Right lobe of liver (tissue), 6 donors: ENCODE measurements at regions not wholly inside any gene's neighbourhood (a gene's known extent, or its start where the extent isn't known, plus 50 kb on each side); places are given as distances from the start of the nearest gene placed in this dataset.

Source experiments
- ATAC-seq, 4 donors: fragments of 200-7000 bp; cut with Tn5 transposase; one replicate each; pipeline ENCODE4 v1.9.1; 2020; ENCODE audit warnings: mild to moderate bottlenecking in 4 of 4, moderate library complexity in 4 of 4
- DNase-seq, 3 donors: peaks; one replicate each; pipeline ENCODE4 v3.0.0-alpha.2; 2020
- H3K27ac ChIP-seq, 3 donors: fragments of 200-600 bp; one replicate each; pipeline ENCODE4 v1.8.0; 2022
- H3K27me3 ChIP-seq, 2 donors: fragments of 200-600 bp; one replicate each; pipeline ENCODE4 v1.8.0; 2022
- H3K36me3 ChIP-seq, 4 donors: fragments of 200-600 bp; sonication (generic) in 1 of 4; one replicate each; pipeline versions ENCODE4 v1.5.1 to v1.8.0; 2017 to 2022; ENCODE audit warnings: control low read depth in 1 of 4
- H3K4me1 ChIP-seq, 4 donors: fragments of 200-600 bp; sonication (generic) in 1 of 4; one replicate each; pipeline versions ENCODE4 v1.5.1 to v1.8.0; 2017 to 2022; ENCODE audit warnings: control low read depth in 1 of 4
- H3K4me3 ChIP-seq, 3 donors: fragments of 200-600 bp; one replicate each; pipeline ENCODE4 v1.8.0; 2022
- H3K9me3 ChIP-seq, 4 donors: fragments of 200-600 bp; sonication (generic) in 1 of 4; one replicate each; pipeline versions ENCODE4 v1.5.1 to v1.8.0; 2017 to 2022; ENCODE audit warnings: control low read depth in 1 of 4
- CTCF ChIP-seq, 4 donors: fragments of 200-600 bp in 3 of 4; fragments of 450-650 bp in 1 of 4; IDR thresholded peaks; one replicate each; pipeline versions ENCODE4 v1.5.1 to v1.8.0; 2016 to 2022; ENCODE audit warnings: antibody characterized with exemption in 4 of 4, mild to moderate bottlenecking in 2 of 4
- POLR2A ChIP-seq: fragments of 450-650 bp; IDR thresholded peaks from one replicate; pipeline ENCODE4 v1.6.1; 2017; ENCODE audit warnings: antibody characterized with exemption, mild to moderate bottlenecking
- WGBS: methylation state at CpG from one replicate; pipeline ENCODE4 v1.1.6; 2018; ENCODE audit warnings: low coverage, low lambda C conversion rate; ENCODE audit not compliant: insufficient coverage; ENCODE audit errors: missing lambda C conversion rate; 5-methylcytosine and 5-hydroxymethylcytosine counted together
- intact Hi-C, 2 donors: fragments of 100-400 bp; cut with DNase I; formaldehyde crosslinking; loops; one replicate each; pipeline versions ENCODE4 v1.11.2 to v1.14.1; 2022
- donor health status: DM: no; HTN: yes; CAD: no.
- donor health status: DM: no; HTN: no; CAD: no.
- donor health status: DM: no; HTN: no; CAD: no.
- donor health status: DM: no; HTN: yes; CAD: no.
- donor health status: DM: no; HTN: yes; CAD: no.

- WGBS, result 69% methylated on average over 4 of the region's 4 CpGs
- DNase-seq (no peak), ATAC-seq (no peak)
- Histone ChIP-seq H3K4me1 (no peaks in the 10 kb centered on the region), H3K4me3 (no peak overlapping the region), H3K27ac (no peak overlapping the region), H3K27me3 (no peaks in the 10 kb centered on the region), H3K36me3 (no peaks in the 10 kb centered on the region), H3K9me3 (no peaks in the 10 kb centered on the region)
- TF ChIP-seq CTCF (IDR thresholded peaks at IDR 0.05) (no peak), POLR2A (no peak)
- intact Hi-C loops, result no loop called here
Observed at GRCh38 chr9:8186560-8186959, 387.0 kb upstream of the DMAC1 start.

DNA sequence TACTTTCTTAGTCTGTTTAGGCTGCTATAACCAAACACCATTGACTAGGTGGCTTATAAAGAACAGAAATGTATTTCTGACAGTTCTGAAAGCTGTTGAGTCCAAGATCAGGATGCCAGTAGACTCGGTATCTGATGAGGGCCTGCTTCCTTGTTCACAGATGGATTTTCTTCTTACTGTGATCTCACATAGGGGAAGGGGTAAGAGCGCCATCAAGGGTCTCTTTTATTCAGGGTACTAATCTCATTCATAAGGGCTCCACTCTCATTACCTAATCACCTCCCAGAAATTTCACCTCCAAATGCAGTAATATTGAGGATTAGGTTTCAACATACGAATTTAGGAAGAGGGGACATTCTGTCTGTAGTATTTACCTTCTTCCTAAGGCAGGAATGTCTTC, 384.0 kb upstream of the DMAC1 start:
- WGBS, result 54% methylated on average over 3 of the region's 3 CpGs
- H3K27me3 ChIP-seq, result no peaks in the 10 kb centered on the region
- ATAC-seq (no peak), DNase-seq (no peak)
- no peak overlapping the region for H3K4me3 ChIP-seq
- H3K27ac ChIP-seq, result no peak overlapping the region
- H3K36me3 ChIP-seq, result no peaks in the 10 kb centered on the region
- H3K9me3 ChIP-seq, result no peaks in the 10 kb centered on the region
- H3K4me1 ChIP-seq, result no peaks in the 10 kb centered on the region
- intact Hi-C loops, result no loop called here
- no peak for TF ChIP-seq CTCF (IDR thresholded peaks at IDR 0.05)

DNA sequence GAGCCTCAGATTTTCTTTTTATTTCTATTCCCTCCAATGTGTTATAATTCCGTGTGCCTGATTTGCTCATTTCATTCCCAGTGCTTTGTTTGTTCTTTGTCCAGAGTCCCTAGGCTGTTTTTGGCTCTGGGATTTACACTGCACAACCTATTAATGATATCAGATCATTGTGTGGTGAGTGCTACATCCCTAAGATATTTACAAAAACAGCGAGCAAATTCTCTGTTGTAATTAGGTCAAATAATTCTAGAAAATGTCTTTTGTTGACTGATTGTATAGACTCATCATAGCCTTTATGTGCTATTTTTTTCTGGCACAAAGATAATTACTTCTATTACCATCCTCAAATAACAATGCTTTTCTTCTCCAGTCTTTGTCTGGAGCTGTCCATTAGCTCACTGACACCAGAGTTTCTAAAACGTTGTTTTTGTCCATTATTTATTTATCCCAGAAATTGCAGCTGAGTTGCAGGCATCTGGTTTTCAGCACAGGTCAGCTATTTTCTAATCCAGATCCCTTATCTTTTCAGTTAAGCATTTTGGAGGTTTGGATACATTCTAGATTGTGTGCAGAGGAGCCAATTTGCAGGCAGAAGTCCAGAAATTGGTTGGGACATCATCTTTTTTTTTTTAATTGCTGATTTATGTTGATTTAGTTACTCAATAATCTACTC, 379.9 kb upstream of the DMAC1 start:
- Histone ChIP-seq H3K27me3 (no peaks in the 10 kb centered on the region), H3K4me3 (no peak overlapping the region), H3K4me1 (no peaks in the 10 kb centered on the region), H3K9me3 (no peaks in the 10 kb centered on the region), H3K36me3 (no peaks in the 10 kb centered on the region), H3K27ac (no peak overlapping the region)
- ATAC-seq (no peak), DNase-seq (no peak)
- 38% methylated on average over 3 of the region's 3 CpGs for WGBS
- TF ChIP-seq CTCF (IDR thresholded peaks at IDR 0.05) (no peak), POLR2A (no peak)
- intact Hi-C loops, result no loop called here

GRCh38 chr9:8172000-8172399, 372.4 kb upstream of the DMAC1 start:
- no peak overlapping the region for H3K27ac ChIP-seq
- H3K27me3 ChIP-seq, result no peaks in the 10 kb centered on the region
- DNase-seq (no peak), ATAC-seq (no peak)
- TF ChIP-seq POLR2A (no peak), CTCF (IDR thresholded peaks at IDR 0.05) (no peak)
- no peaks in the 10 kb centered on the region for H3K4me1 ChIP-seq
- WGBS, result 47% methylated on average over 2 of the region's 2 CpGs
- H3K9me3 ChIP-seq, result no peaks in the 10 kb centered on the region
- no peak overlapping the region for H3K4me3 ChIP-seq
- no peaks in the 10 kb centered on the region for H3K36me3 ChIP-seq
- intact Hi-C loops, result no loop called here
